K562 (cell line): ENCODE measurements at regions not wholly inside any gene's neighbourhood (a gene's known extent, or its start where the extent isn't known, plus 50 kb on each side); places are given as distances from the start of the nearest gene placed in this dataset.

ENCODE experiments used
- ATAC-seq: fragments of 200-7000 bp; cut with Tn5 transposase; 3 replicates; pipeline ENCODE4 v1.9.1; 2020; ENCODE audit warnings: moderate library complexity
- BruUV-seq: library from RNA; stranded (reverse); fragments of 400-500 nt; replicated peaks from 2 replicates; lab custom pipeline; 2021; lab: Mats Ljungman, UMichigan
- CTCF ChIA-PET: fragments of 300-600 bp; formaldehyde crosslinking; extraction: SDS; loops from one replicate; lab custom pipeline; 2021; ENCODE audit warnings: low intra/inter-chr PET ratio; lab: Yijun Ruan, JAX
- POLR2A ChIA-PET: fragments of 300-600, 350-650 bp; sonication (Branson Sonifier 250); formaldehyde crosslinking; extraction: SDS; loops from one replicate; lab custom pipeline; 2021; ENCODE audit warnings: antibody characterized with exemption, inconsistent platforms; lab: Yijun Ruan, JAX
- DNase-seq, 4 experiments: peaks; one replicate each; pipeline versions ENCODE4 v3.0.0 to v3.0.0-alpha.2; 2011 to 2018; ENCODE audit warnings: low spot score in 3 of 4, mixed read lengths in 3 of 4; ENCODE audit errors: extremely low read depth in 1 of 4
- FAIRE-seq: peaks from 2 replicates; lab custom pipeline; 2011; peaks lifted over from hg19 to GRCh38; lab: Jason Lieb, UNC
- H2AFZ ChIP-seq: 2 replicates; pipeline ENCODE4 v1.6.0; 2011; ENCODE audit warnings: low read depth, low read length, control low read depth, inconsistent platforms
- H3K27ac ChIP-seq: fragments of 200-600 bp; 3 replicates; pipeline ENCODE4 v1.8.0; 2011; ENCODE audit warnings: low read depth, mild to moderate bottlenecking, control low read depth, inconsistent platforms, low read length, moderate library complexity, mixed read lengths; ENCODE audit errors: extremely low read depth
- H3K27me3 ChIP-seq, 2 experiments: fragments of 300-600 bp in 1 of 2; 2 replicates in 1 of 2; 3 replicates in 1 of 2; pipeline versions ENCODE4 v1.6.0 to v1.8.0; 2011; ENCODE audit warnings: inconsistent platforms in 2 of 2, low read length in 2 of 2, mild to moderate bottlenecking in 1 of 2, mixed read lengths in 1 of 2, moderate library complexity in 1 of 2; ENCODE audit not compliant: control insufficient read depth in 2 of 2, insufficient read depth in 2 of 2
- H3K36me3 ChIP-seq: fragments of 300-600 bp; 3 replicates; pipeline ENCODE4 v1.8.0; 2011; ENCODE audit warnings: mild to moderate bottlenecking, low read length, inconsistent platforms; ENCODE audit not compliant: control insufficient read depth, insufficient read depth
- H3K4me1 ChIP-seq, 2 experiments: fragments of 200-600 bp in 1 of 2; replicated peaks in 1 of 2; 2 replicates in 1 of 2; 3 replicates in 1 of 2; pipeline versions ENCODE4 v1.5.1 to v1.8.0; 2011; ENCODE audit warnings: inconsistent platforms in 2 of 2, low read length in 2 of 2, mild to moderate bottlenecking in 1 of 2, mixed read lengths in 1 of 2, moderate library complexity in 1 of 2; ENCODE audit not compliant: control insufficient read depth in 2 of 2, insufficient read depth in 2 of 2
- H3K4me2 ChIP-seq: 2 replicates; pipeline ENCODE4 v1.6.1; 2011; ENCODE audit warnings: low read length, control low read depth, inconsistent platforms, mixed read lengths; ENCODE audit not compliant: insufficient read depth
- H3K4me3 ChIP-seq: fragments of 200-600 bp; sonication (generic), shearing (Covaris generic); 2 replicates; pipeline ENCODE4 v1.5.1; 2016; ENCODE audit warnings: control low read depth, inconsistent platforms
- H3K79me2 ChIP-seq: fragments of 200-600 bp; 3 replicates; pipeline ENCODE4 v1.8.0; 2011; ENCODE audit warnings: low read length, inconsistent platforms; ENCODE audit not compliant: control insufficient read depth, insufficient read depth
- H3K9ac ChIP-seq, 2 experiments: 2 replicates each; pipeline versions ENCODE4 v1.6.0 to v1.6.1; 2011; ENCODE audit warnings: low read depth in 2 of 2, low read length in 2 of 2, control low read depth in 1 of 2, inconsistent platforms in 1 of 2, mild to moderate bottlenecking in 1 of 2, mixed read lengths in 1 of 2; ENCODE audit not compliant: insufficient read depth in 1 of 2
- H3K9me1 ChIP-seq: one replicate; pipeline ENCODE4 v1.6.0; 2011; ENCODE audit warnings: inconsistent platforms, mild to moderate bottlenecking, low read length, moderate library complexity; ENCODE audit not compliant: control insufficient read depth, insufficient read depth
- H3K9me3 ChIP-seq: replicated peaks from 2 replicates; pipeline ENCODE4 v1.5.1; 2011; ENCODE audit warnings: low read depth, low read length, inconsistent platforms; ENCODE audit not compliant: control insufficient read depth, insufficient read depth
- H4K20me1 ChIP-seq: replicated peaks from 2 replicates; pipeline ENCODE4 v1.6.1; 2011; ENCODE audit warnings: low read length, inconsistent platforms, mixed read lengths; ENCODE audit not compliant: control insufficient read depth, insufficient read depth
- CXXC5 ChIP-seq: fragments of 250-450 bp; sonication (Bioruptor Pico); IDR thresholded peaks from 2 replicates; pipeline ENCODE4 v1.8.0; 2022; ENCODE audit warnings: inconsistent platforms, mild to moderate bottlenecking, moderate library complexity
- GABPB1 ChIP-seq: sonication (generic); formaldehyde crosslinking; IDR thresholded peaks from 2 replicates; pipeline ENCODE4 v1.8.0; 2022; ENCODE audit warnings: mild to moderate bottlenecking, missing genetic modification reagents
- HCFC1 ChIP-seq: IDR thresholded peaks from 2 replicates; pipeline ENCODE4 v1.6.1; 2012; ENCODE audit warnings: low read depth, low read length, improper control_type of control experiment
- HDGF ChIP-seq: fragments of 450-650 bp; IDR thresholded peaks from 2 replicates; pipeline ENCODE4 v1.6.1; 2016
- SREBF1 ChIP-seq: fragments of 150-350 bp; IDR thresholded peaks from 2 replicates; pipeline ENCODE4 v1.6.1; 2014; ENCODE audit warnings: antibody characterized with exemption, low read depth, low read length, borderline replicate concordance
- TRIM28 ChIP-seq: fragments of 450-650 bp; IDR thresholded peaks from 2 replicates; pipeline ENCODE4 v1.6.1; 2017
- ZFPM2 ChIP-seq: fragments of 250-450 bp; sonication (Bioruptor Pico); IDR thresholded peaks from 2 replicates; pipeline ENCODE4 v1.5.1; 2022; ENCODE audit warnings: mild to moderate bottlenecking
- ZNF699 ChIP-seq: fragments of 250-450 bp; sonication (Bioruptor Pico); IDR thresholded peaks from 2 replicates; pipeline ENCODE4 v1.8.0; 2021; ENCODE audit warnings: mild to moderate bottlenecking, moderate library complexity; ENCODE audit not compliant: insufficient replicate concordance
- WGBS: fragments of 100-300 bp; shearing (Covaris generic); methylation state at CpG from one replicate; pipeline ENCODE4 v1.1.6; 2016; ENCODE audit warnings: low coverage, mixed read lengths; ENCODE audit not compliant: insufficient coverage; ENCODE audit errors: missing lambda C conversion rate; 5-methylcytosine and 5-hydroxymethylcytosine counted together
- in situ Hi-C: fragments of 300-500 bp; cut with MboI; formaldehyde crosslinking; loops from 4 replicates; pipeline ENCODE4 v1.15.0; 2018; ENCODE audit warnings: inconsistent platforms, mixed read lengths
- intact Hi-C: fragments of 100-400 bp; cut with micrococcal nuclease; formaldehyde crosslinking; loops from 2 replicates; pipeline ENCODE4 v1.14.2; 2022
- TF ChIP-seq, protein P1 (sequence below), 3 experiments: IDR thresholded peaks in 2 of 3; conservative IDR thresholded peaks in 1 of 3; 2 replicates each; pipeline ENCODE4 v1.5.1; 2011 to 2012; ENCODE audit warnings: low read length in 3 of 3, mild to moderate bottlenecking in 3 of 3, control low read depth in 2 of 3, improper control_type of control experiment in 1 of 3, inconsistent platforms in 1 of 3, low read depth in 1 of 3, mixed read lengths in 1 of 3, moderate library complexity in 1 of 3; ENCODE audit not compliant: insufficient read depth in 2 of 3
- TF ChIP-seq, protein P2 (sequence below): fragments of 250-450 bp; sonication (Bioruptor Pico); IDR thresholded peaks from 2 replicates; pipeline ENCODE4 v1.4.0; 2020; ENCODE audit warnings: mild to moderate bottlenecking
- TF ChIP-seq, protein P3 (sequence below): fragments of 200-800 bp; sonication (Bioruptor generic); IDR thresholded peaks from 2 replicates; pipeline ENCODE4 v1.6.1; 2017; ENCODE audit warnings: missing genetic modification characterization, missing compliant biosample characterization
- TF ChIP-seq, protein P4 (sequence below): sonication (generic); formaldehyde crosslinking; IDR thresholded peaks from 2 replicates; pipeline ENCODE4 v1.8.1; 2022; ENCODE audit warnings: missing genetic modification reagents

DNA sequence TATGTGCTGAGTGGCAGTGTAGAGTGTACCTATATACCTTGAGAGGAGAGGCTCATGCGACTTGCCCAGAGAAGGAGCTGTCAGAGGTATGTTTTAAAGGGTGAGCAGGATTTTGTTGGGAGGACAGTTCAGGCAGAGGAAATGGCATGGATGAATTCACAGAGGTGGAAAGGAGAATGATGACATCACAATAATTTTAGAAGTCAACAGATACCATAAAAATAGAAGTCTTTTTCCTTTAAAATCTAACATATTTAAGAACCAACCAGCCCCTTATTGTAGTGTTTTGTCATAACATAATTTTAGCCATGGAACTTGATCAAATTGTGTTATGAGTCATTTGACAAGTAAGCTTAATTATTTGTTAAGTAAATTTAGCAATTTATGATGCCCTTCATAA is 538.1 kb upstream of the GYPC start:
- H4K20me1 ChIP-seq, result no peaks in the 10 kb centered on the region
- H3K9me1 ChIP-seq, result no peaks in the 10 kb centered on the region
- no peaks in the 10 kb centered on the region for H3K4me1 ChIP-seq
- in situ Hi-C loops, result no loop called here
- H3K36me3 ChIP-seq, result no peaks in the 10 kb centered on the region
- H3K79me2 ChIP-seq, result no peaks in the 10 kb centered on the region
- ChIA-PET CTCF (no interaction called here), POLR2A (no interaction called here)
- no peak overlapping the region for H3K4me3 ChIP-seq
- no peaks in the 10 kb centered on the region for H3K27me3 ChIP-seq
- intact Hi-C loops, result no loop called here
- DNase-seq, result no peak
- FAIRE-seq, result no peak
- TF ChIP-seq GABPB1 (CRISPR knock-in tag) (no peak), ZFPM2 (no peak), HCFC1 (no peak), TRIM28 (no peak), CXXC5 (CRISPR knock-in tag) (no peak), SREBF1 (no peak), ZNF699 (CRISPR knock-in tag) (no peak), HDGF (no peak)
- TF ChIP-seq, protein P1, sequence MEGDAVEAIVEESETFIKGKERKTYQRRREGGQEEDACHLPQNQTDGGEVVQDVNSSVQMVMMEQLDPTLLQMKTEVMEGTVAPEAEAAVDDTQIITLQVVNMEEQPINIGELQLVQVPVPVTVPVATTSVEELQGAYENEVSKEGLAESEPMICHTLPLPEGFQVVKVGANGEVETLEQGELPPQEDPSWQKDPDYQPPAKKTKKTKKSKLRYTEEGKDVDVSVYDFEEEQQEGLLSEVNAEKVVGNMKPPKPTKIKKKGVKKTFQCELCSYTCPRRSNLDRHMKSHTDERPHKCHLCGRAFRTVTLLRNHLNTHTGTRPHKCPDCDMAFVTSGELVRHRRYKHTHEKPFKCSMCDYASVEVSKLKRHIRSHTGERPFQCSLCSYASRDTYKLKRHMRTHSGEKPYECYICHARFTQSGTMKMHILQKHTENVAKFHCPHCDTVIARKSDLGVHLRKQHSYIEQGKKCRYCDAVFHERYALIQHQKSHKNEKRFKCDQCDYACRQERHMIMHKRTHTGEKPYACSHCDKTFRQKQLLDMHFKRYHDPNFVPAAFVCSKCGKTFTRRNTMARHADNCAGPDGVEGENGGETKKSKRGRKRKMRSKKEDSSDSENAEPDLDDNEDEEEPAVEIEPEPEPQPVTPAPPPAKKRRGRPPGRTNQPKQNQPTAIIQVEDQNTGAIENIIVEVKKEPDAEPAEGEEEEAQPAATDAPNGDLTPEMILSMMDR (IDR thresholded peaks at IDR 0.05 in 2 of 3, conservative IDR thresholded peaks at IDR 0.05 in 1 of 3; ENCODE audit: insufficient read depth in 2 of 3, low read depth in 1 of 3, low read length in 3 of 3), result no peak
- TF ChIP-seq, protein P2, sequence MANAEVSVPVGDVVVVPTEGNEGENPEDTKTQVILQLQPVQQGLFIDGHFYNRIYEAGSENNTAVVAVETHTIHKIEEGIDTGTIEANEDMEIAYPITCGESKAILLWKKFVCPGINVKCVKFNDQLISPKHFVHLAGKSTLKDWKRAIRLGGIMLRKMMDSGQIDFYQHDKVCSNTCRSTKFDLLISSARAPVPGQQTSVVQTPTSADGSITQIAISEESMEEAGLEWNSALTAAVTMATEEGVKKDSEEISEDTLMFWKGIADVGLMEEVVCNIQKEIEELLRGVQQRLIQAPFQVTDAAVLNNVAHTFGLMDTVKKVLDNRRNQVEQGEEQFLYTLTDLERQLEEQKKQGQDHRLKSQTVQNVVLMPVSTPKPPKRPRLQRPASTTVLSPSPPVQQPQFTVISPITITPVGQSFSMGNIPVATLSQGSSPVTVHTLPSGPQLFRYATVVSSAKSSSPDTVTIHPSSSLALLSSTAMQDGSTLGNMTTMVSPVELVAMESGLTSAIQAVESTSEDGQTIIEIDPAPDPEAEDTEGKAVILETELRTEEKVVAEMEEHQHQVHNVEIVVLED (CRISPR knock-in tag), result no peak
- TF ChIP-seq, protein P3, sequence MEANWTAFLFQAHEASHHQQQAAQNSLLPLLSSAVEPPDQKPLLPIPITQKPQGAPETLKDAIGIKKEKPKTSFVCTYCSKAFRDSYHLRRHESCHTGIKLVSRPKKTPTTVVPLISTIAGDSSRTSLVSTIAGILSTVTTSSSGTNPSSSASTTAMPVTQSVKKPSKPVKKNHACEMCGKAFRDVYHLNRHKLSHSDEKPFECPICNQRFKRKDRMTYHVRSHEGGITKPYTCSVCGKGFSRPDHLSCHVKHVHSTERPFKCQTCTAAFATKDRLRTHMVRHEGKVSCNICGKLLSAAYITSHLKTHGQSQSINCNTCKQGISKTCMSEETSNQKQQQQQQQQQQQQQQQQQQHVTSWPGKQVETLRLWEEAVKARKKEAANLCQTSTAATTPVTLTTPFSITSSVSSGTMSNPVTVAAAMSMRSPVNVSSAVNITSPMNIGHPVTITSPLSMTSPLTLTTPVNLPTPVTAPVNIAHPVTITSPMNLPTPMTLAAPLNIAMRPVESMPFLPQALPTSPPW (CRISPR knock-in tag), result no peak
- TF ChIP-seq, protein P4, sequence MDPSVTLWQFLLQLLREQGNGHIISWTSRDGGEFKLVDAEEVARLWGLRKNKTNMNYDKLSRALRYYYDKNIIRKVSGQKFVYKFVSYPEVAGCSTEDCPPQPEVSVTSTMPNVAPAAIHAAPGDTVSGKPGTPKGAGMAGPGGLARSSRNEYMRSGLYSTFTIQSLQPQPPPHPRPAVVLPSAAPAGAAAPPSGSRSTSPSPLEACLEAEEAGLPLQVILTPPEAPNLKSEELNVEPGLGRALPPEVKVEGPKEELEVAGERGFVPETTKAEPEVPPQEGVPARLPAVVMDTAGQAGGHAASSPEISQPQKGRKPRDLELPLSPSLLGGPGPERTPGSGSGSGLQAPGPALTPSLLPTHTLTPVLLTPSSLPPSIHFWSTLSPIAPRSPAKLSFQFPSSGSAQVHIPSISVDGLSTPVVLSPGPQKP (CRISPR knock-in tag), result no peak
- no peak overlapping the region for H3K9ac ChIP-seq
- no peak overlapping the region for H3K4me2 ChIP-seq
- no peak for ATAC-seq
- H3K27ac ChIP-seq, result no peak overlapping the region
- WGBS, result 0% methylated on average over 1 of the region's 1 CpG
- no TSS peak for BruUV-seq
- no peak overlapping the region for H2AFZ ChIP-seq
- no peaks in the 10 kb centered on the region for H3K9me3 ChIP-seq
